ENCODE measurements at regions not wholly inside any gene's neighbourhood (a gene's known extent, or its start where the extent isn't known, plus 50 kb on each side); places are given as distances from the start of the nearest gene placed in this dataset.

GRCh38 chr7:96539471-96539870, 170.2 kb downstream of the SEM1 start:
- no peak for TF ChIP-seq CTCF (IDR thresholded peaks at IDR 0.05)
- no peak for TF ChIP-seq POLR2A (IDR thresholded peaks at IDR 0.05)
- no peak for TF ChIP-seq EP300 (IDR thresholded peaks at IDR 0.05; ENCODE audit: low read depth)

Data from transverse colon (tissue), 3 donors.